GM19240 (cell line): ENCODE measurements at regions not wholly inside any gene's neighbourhood (a gene's known extent, or its start where the extent isn't known, plus 50 kb on each side); places are given as distances from the start of the nearest gene placed in this dataset.
"Not testable (repeated sequence)": the region's sequence is repeated elsewhere in the genome, so short reads cannot be mapped to it uniquely, and the experiment has no call there.

Experiments
- DNase-seq: peaks from one replicate; pipeline ENCODE4 v3.0.0; 2011; ENCODE audit warnings: low spot score; ENCODE audit not compliant: insufficient read length

GRCh38 chr12:34404377-34405285, 382.3 kb downstream of the ALG10 start:
- DNase-seq, result no peak

- no peak for DNase-seq
Observed at GRCh38 chr12:34405286-34406227, 383.3 kb downstream of the ALG10 start.

GRCh38 chr12:34406228-34406995, 384.1 kb downstream of the ALG10 start:
- DNase-seq, result no peak

- no peak for DNase-seq
Observed at GRCh38 chr12:34406996-34407300, 384.7 kb downstream of the ALG10 start.

GRCh38 chr12:34407813-34408212, 385.5 kb downstream of the ALG10 start:
- DNase-seq, result no peak

- DNase-seq, result not testable (repeated sequence)
Observed at GRCh38 chr12:34431509-34431908, 409.2 kb downstream of the ALG10 start.
